WERI-Rb-1 (cell line): ENCODE measurements at regions not wholly inside any gene's neighbourhood (a gene's known extent, or its start where the extent isn't known, plus 50 kb on each side); places are given as distances from the start of the nearest gene placed in this dataset.
A peak's percentile ranks its signal among the peaks of the same experiment; 100 is the strongest.

ENCODE experiments used
- DNase-seq: peaks from one replicate; pipeline ENCODE4 v3.0.0-alpha.2; 2020
- H3K27ac ChIP-seq: fragments of 250-450 bp; sonication (Bioruptor Pico); 2 replicates; pipeline ENCODE4 v1.5.1; 2020; ENCODE audit warnings: mild to moderate bottlenecking, moderate library complexity
- H3K27me3 ChIP-seq: fragments of 250-450 bp; sonication (Bioruptor Pico); 2 replicates; pipeline ENCODE4 v1.5.1; 2021; ENCODE audit warnings: mild to moderate bottlenecking, low read depth, moderate library complexity; ENCODE audit not compliant: insufficient read depth, severe bottlenecking
- H3K36me3 ChIP-seq: fragments of 250-450 bp; sonication (Bioruptor Pico); 2 replicates; pipeline ENCODE4 v1.5.1; 2020; ENCODE audit warnings: mild to moderate bottlenecking, moderate library complexity
- H3K4me3 ChIP-seq: 2 replicates; pipeline ENCODE4 v1.5.1; 2011; ENCODE audit warnings: low read depth, mild to moderate bottlenecking, control low read depth, low read length
- H3K9me3 ChIP-seq: fragments of 250-450 bp; sonication (Bioruptor Pico); 2 replicates; pipeline ENCODE4 v1.5.1; 2021; ENCODE audit warnings: mild to moderate bottlenecking, moderate library complexity; ENCODE audit not compliant: severe bottlenecking
- TF ChIP-seq, protein P1 (sequence below): IDR thresholded peaks from 2 replicates; pipeline ENCODE4 v1.5.1; 2011; ENCODE audit warnings: low read depth, mild to moderate bottlenecking, control low read depth, inconsistent platforms, low read length

DNA sequence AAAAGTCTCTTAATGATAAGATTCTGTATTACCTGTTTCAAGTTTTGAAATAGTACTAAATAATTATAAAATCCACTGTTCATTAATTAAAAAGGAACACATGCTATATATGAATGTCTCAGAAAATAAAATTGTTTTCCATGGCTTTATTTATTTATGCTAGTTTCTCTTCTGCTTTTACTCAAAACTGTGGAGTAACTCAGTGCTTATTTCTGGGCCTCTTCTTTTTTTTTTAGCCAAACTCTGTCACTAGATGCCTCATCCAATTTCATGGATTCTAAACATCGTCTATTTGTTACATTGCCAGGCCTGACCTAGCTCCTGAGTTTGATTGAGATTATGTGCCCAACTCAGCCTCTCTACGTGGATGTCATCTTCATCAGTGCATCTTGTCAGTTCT is 1509.7 kb downstream of the MAT2B start:
- TF ChIP-seq, protein P1, sequence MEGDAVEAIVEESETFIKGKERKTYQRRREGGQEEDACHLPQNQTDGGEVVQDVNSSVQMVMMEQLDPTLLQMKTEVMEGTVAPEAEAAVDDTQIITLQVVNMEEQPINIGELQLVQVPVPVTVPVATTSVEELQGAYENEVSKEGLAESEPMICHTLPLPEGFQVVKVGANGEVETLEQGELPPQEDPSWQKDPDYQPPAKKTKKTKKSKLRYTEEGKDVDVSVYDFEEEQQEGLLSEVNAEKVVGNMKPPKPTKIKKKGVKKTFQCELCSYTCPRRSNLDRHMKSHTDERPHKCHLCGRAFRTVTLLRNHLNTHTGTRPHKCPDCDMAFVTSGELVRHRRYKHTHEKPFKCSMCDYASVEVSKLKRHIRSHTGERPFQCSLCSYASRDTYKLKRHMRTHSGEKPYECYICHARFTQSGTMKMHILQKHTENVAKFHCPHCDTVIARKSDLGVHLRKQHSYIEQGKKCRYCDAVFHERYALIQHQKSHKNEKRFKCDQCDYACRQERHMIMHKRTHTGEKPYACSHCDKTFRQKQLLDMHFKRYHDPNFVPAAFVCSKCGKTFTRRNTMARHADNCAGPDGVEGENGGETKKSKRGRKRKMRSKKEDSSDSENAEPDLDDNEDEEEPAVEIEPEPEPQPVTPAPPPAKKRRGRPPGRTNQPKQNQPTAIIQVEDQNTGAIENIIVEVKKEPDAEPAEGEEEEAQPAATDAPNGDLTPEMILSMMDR, result no peak
- Histone ChIP-seq H3K4me3 (no peak overlapping the region), H3K27me3 (no peaks in the 10 kb centered on the region), H3K36me3 (no peaks in the 10 kb centered on the region), H3K9me3 (no peaks in the 10 kb centered on the region), H3K27ac (no peak overlapping the region)
- DNase-seq, result no peak

DNA sequence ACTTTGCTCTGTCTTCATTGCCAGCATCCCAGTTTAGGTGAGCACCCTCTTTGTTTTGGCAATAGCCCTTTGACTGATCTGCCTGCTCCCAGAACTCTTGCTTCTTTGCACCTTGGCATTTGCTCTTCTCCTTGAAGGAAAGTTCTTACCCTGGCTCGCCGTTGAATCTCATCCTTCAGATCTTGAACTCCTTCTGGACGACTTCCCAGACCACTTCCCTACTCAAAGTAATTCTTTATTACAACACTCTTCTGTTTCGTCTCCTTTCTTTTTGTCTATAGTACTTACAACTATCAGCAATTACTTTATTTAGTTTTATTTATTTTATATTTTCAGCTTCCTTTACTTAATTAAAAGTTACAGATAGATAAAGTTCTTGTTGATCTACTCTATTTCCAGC is 1510.1 kb downstream of the MAT2B start:
- no peaks in the 10 kb centered on the region for H3K36me3 ChIP-seq

DNA sequence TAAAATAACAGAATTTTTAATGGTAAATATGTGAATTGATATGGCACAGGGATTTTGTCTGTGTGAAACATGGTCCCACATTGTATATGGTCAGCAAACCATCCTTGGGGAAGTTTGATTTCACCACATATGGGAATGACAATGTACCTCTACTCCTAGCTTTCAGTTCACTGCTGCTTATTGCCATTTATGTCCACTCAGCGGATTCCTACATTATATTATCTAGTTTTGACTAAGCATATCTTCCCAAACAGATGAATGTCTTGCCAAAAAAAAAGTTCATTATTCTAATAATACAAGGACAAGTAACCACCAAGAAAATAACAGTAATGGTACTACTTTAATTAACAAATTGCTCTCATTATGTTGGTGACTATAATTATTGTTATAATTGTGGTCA is 1521.6 kb downstream of the MAT2B start:
- H3K27ac ChIP-seq, result no peak overlapping the region
- H3K27me3 ChIP-seq, result no peaks in the 10 kb centered on the region
- DNase-seq, result no peak
- H3K9me3 ChIP-seq, result no peaks in the 10 kb centered on the region
- no peaks in the 10 kb centered on the region for H3K36me3 ChIP-seq
- TF ChIP-seq, protein P1, result no peak
- no peak overlapping the region for H3K4me3 ChIP-seq

More for the DNA sequence above, 1510.1 kb downstream of the MAT2B start:
- Histone ChIP-seq H3K4me3 (no peak overlapping the region), H3K27ac (no peak overlapping the region), H3K27me3 (no peaks in the 10 kb centered on the region), H3K9me3 (no peaks in the 10 kb centered on the region)
- TF ChIP-seq, protein P1, result no peak
- no peak for DNase-seq

DNA sequence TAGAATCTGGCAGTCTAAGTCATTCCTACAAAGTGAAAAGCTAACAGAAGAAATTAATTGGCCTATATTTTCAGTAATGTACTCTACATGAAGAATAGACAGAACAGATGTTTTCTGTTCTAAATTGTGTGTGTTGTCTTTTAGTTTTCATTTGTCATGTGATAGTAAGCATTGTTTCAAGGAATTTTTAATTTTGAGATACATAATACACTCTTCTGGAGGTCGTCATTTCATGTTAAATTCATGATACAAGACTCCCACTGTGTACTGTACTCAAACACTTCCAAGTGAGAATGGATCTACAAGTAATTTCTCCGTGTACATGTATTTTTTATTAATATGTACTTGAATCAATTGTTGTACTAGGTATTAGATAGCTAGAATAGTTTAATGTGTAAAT is 1522.9 kb downstream of the MAT2B start:
- DNase-seq, result no peak
- no peaks in the 10 kb centered on the region for H3K36me3 ChIP-seq
- H3K4me3 ChIP-seq, result no peak overlapping the region
- TF ChIP-seq, protein P1, result no peak
- H3K27me3 ChIP-seq, result no peaks in the 10 kb centered on the region
- H3K9me3 ChIP-seq, result no peaks in the 10 kb centered on the region
- no peak overlapping the region for H3K27ac ChIP-seq

DNA sequence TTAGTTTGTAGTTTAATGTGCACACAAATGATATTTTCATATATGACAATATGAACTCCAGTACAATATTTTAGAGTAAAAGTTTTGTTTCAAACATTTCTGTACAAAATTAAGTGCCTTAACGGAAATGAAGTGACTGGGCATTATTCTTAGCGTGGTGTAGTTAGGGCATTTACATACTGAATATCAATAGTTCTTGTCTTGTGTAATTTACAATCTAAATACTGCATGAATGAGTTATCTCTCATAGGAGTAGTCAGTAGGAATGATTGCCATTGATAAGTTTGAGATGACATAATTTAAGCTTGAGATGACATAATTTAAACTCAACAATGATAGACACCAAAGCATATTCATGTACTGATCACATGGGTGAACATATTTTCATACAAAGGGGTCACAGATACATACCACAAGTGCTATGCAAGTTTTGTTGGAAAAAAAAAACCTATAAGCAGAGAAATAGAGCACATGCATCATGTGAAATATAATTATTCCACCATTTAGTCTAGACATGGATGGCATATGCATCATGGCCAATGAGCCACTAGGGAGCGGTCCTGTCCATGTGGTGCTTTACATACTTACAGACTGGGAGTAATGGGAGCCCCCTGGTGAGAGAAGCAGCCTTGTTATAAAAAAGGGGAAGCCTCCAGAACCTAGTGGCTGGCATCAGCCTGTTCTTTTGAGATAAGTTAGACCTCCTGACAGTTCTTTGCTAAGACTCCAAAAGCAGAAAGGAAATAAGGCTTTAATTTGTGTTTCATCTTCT is 1523.9 kb downstream of the MAT2B start:
- TF ChIP-seq, protein P1, result peak; percentile 60
- H3K27ac ChIP-seq, result no peak overlapping the region
- DNase-seq, result peak; percentile 71

DNA sequence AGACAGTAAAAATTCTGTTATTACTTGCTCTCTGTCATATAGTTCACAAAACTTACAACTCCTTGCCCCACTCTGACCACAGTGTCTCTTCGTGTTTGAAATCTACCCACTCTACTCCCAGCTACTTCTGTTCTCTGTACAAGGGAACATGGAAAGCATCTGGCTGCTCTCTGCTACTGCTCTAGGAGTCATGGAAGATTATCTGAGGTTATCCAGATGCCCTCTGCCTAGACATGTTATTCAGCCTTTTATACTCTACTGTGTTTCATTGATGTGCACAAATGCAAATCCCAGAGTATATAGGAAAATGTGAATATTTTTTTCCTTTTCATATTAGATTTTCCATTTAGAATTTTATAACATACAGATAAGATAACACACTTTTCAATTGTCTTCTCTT is 1525.6 kb downstream of the MAT2B start:
- Histone ChIP-seq H3K36me3 (no peaks in the 10 kb centered on the region), H3K9me3 (no peaks in the 10 kb centered on the region), H3K27ac (no peak overlapping the region), H3K27me3 (no peaks in the 10 kb centered on the region), H3K4me3 (no peak overlapping the region)
- TF ChIP-seq, protein P1, result no peak
- DNase-seq, result no peak

More for the DNA sequence above, 1523.9 kb downstream of the MAT2B start:
- H3K9me3 ChIP-seq, result no peaks in the 10 kb centered on the region
- H3K4me3 ChIP-seq, result no peak overlapping the region
- no peaks in the 10 kb centered on the region for H3K36me3 ChIP-seq
- no peaks in the 10 kb centered on the region for H3K27me3 ChIP-seq
